Heart left ventricle (tissue), 16 donors: ENCODE measurements at regions not wholly inside any gene's neighbourhood (a gene's known extent, or its start where the extent isn't known, plus 50 kb on each side); places are given as distances from the start of the nearest gene placed in this dataset.

Experiments
- ATAC-seq, 4 donors: fragments of 200-7000 bp; cut with Tn5 transposase; one replicate each; pipeline ENCODE4 v1.9.1; 2020 to 2022; ENCODE audit warnings: moderate library complexity in 4 of 4, mild to moderate bottlenecking in 3 of 4, moderate number of reproducible peaks in 1 of 4
- DNase-seq, 5 donors: peaks; one replicate each; pipeline ENCODE4 v3.0.0-alpha.2; 2020
- H3K27ac ChIP-seq, 12 donors: fragments of 200-600 bp; sonication (generic) in 4 of 12; one replicate each; pipeline versions ENCODE4 v1.5.0 to v1.8.0; 2016 to 2022; ENCODE audit warnings: mild to moderate bottlenecking in 2 of 12
- H3K27me3 ChIP-seq, 9 donors: fragments of 200-600 bp; sonication (generic) in 2 of 9; one replicate each; pipeline versions ENCODE4 v1.5.1 to v1.8.0; 2016 to 2022; ENCODE audit warnings: mild to moderate bottlenecking in 3 of 9
- H3K36me3 ChIP-seq, 9 donors: fragments of 200-600 bp; sonication (generic) in 2 of 9; one replicate each; pipeline versions ENCODE4 v1.5.0 to v1.8.0; 2018 to 2022; ENCODE audit warnings: mild to moderate bottlenecking in 2 of 9
- H3K4me1 ChIP-seq, 12 donors: fragments of 200-600 bp; sonication (generic) in 4 of 12; one replicate each; pipeline versions ENCODE4 v1.5.0 to v1.8.0; 2016 to 2022; ENCODE audit warnings: mild to moderate bottlenecking in 3 of 12
- H3K4me3 ChIP-seq, 12 donors: fragments of 200-600 bp; sonication (generic) in 4 of 12; one replicate each; pipeline versions ENCODE4 v1.5.0 to v1.8.0; 2017 to 2022; ENCODE audit warnings: mild to moderate bottlenecking in 9 of 12, moderate library complexity in 4 of 12
- H3K9me3 ChIP-seq, 12 donors: fragments of 200-600 bp; sonication (generic) in 4 of 12; one replicate each; pipeline versions ENCODE4 v1.5.0 to v1.8.0; 2016 to 2022; ENCODE audit warnings: mild to moderate bottlenecking in 1 of 12
- CTCF ChIP-seq, 12 donors: fragments of 200-600 bp; sonication (generic) in 4 of 12; IDR thresholded peaks; one replicate each; pipeline versions ENCODE4 v1.5.0 to v1.8.0; 2018 to 2022; ENCODE audit warnings: antibody characterized with exemption in 12 of 12, mild to moderate bottlenecking in 5 of 12
- POLR2A ChIP-seq, 2 donors: fragments of 450-650 bp; IDR thresholded peaks; one replicate each; pipeline ENCODE4 v1.6.1; 2017; ENCODE audit warnings: antibody characterized with exemption in 2 of 2, mild to moderate bottlenecking in 2 of 2, moderate library complexity in 2 of 2
- WGBS, 4 donors: extraction: QIAGEN DNeasy Blood & Tissue Kit in 2 of 4; methylation state at CpG; one replicate each; pipeline versions ENCODE4 v1.1.5 to v1.1.7; 2013 to 2018; 5-methylcytosine and 5-hydroxymethylcytosine counted together
- intact Hi-C, 10 donors: fragments of 100-400 bp; cut with DNase I; formaldehyde crosslinking; loops; one replicate each; pipeline versions ENCODE4 v1.11.1 to v1.14.2; 2022
- donor health status: ischemic (EF 13 %, LVEDD 7.1; RV severe dilation, severe dysfunction).
- donor health status: healthy with polysubstance abuse.
- donor health status: DM: no; HTN: yes; CAD: no.
- donor health status: DM: no; HTN: no; CAD: no.
- donor health status: ischemic (EF 25% LVEDD 6.9; RV normal size, moderate dysfunction).
- donor health status: ischemic (EF 25% LVEDD 5.7; RV mildly dilated, moderate dysfunction).
- donor health status: healthy.
- donor health status: DM: yes; HTN: yes; CAD: no.
- donor health status: ischemic (EF 35%, LVEDD 5.7; RV mildly dilated, moderate dysfunction).
- donor health status: nonischemic (EF 11% LVEDD 7.7; RV severe dilation, severe dysfunction).
- donor health status: DM: yes; HTN: yes; CAD: no.
- donor health status: PGD.
- donor health status: ischemic (EF 29% LVEDD 5.4; RV normal size, mild dysfunction).
- donor health status: nonischemic (EF 23%, LVEDD 6.1; RV moderate dilation, normal function).

GRCh38 chr13:37442996-37443395 is 155.6 kb downstream of the POSTN start:
- intact Hi-C loops, result no loop called here
- 91 to 98% (median 96%) methylated on average over 1 of the region's 1 CpG for WGBS, 4 donors

GRCh38 chr13:37435881-37436280 is 162.7 kb downstream of the POSTN start:
- Histone ChIP-seq H3K27ac (no peak overlapping the region), H3K9me3 (peaks cover 0 to 8% (median 0%) of the 10 kb centered on the region in 12 donors), H3K36me3 (no peaks in the 10 kb centered on the region), H3K27me3 (no peaks in the 10 kb centered on the region), H3K4me1 (no peaks in the 10 kb centered on the region), H3K4me3 (no peak overlapping the region)
- TF ChIP-seq POLR2A (IDR thresholded peaks at IDR 0.05) (no peak), CTCF (IDR thresholded peaks at IDR 0.05) (no peak)
- intact Hi-C loops, result loop anchor here in 1 of 10 donors (10.0 kb wide), 1 partner anchor 321 kb away; no protein-coding TSS in a partner anchor
- 77 to 85% (median 84%) methylated on average over 1 of the region's 1 CpG for WGBS, 4 donors
- DNase-seq, result no peak
- ATAC-seq, result no peak

More at GRCh38 chr13:37442996-37443395, 155.6 kb downstream of the POSTN start:
- H3K27me3 ChIP-seq, result no peaks in the 10 kb centered on the region
- TF ChIP-seq POLR2A (IDR thresholded peaks at IDR 0.05), result no peak
- TF ChIP-seq CTCF (IDR thresholded peaks at IDR 0.05), result no peak
- peaks cover 0 to 5% (median 0%) of the 10 kb centered on the region in 12 donors for H3K9me3 ChIP-seq
- no peak overlapping the region for H3K4me3 ChIP-seq
- H3K4me1 ChIP-seq, result no peaks in the 10 kb centered on the region
- DNase-seq, result no peak
- ATAC-seq, result no peak
- no peak overlapping the region for H3K27ac ChIP-seq
- no peaks in the 10 kb centered on the region for H3K36me3 ChIP-seq

GRCh38 chr13:37433086-37433485 is 165.5 kb downstream of the POSTN start:
- Histone ChIP-seq H3K27ac (no peak overlapping the region), H3K36me3 (no peaks in the 10 kb centered on the region), H3K4me3 (no peak overlapping the region), H3K9me3 (peaks cover 0 to 8% (median 0%) of the 10 kb centered on the region in 12 donors), H3K27me3 (no peaks in the 10 kb centered on the region), H3K4me1 (peaks cover 0 to 5% (median 0%) of the 10 kb centered on the region in 12 donors)
- ATAC-seq (no peak), DNase-seq (no peak)
- no peak for TF ChIP-seq POLR2A (IDR thresholded peaks at IDR 0.05)
- TF ChIP-seq CTCF (IDR thresholded peaks at IDR 0.05), result no peak
- WGBS, 4 donors, result 88 to 95% (median 92%) methylated on average over 1 of the region's 1 CpG
- intact Hi-C loops, result loop anchor here in 1 of 10 donors (10.0 kb wide), 1 partner anchor 318 kb away; no protein-coding TSS in a partner anchor

DNA sequence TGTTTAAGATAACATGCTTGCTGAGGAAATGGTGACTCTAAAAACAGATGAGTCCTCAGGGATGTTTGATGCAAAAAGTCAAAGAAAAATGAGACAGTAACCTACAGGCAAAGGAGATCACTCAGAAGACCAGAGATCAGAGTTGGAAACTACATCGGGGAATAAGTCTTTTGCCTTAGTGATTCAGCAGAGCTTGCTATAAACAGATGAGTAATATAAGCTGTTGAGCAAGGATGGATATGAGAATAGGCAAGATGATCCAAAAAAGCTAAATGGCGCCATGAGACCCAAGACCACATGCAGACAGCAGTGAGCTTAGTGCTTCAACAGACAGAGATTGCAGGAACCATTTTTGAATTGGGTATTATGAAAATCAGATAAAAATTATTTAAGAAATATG is 168.6 kb downstream of the POSTN start:
- H3K27me3 ChIP-seq, result no peaks in the 10 kb centered on the region
- intact Hi-C loops, result loop anchor here in 1 of 10 donors (10.0 kb wide), 1 partner anchor 315 kb away; no protein-coding TSS in a partner anchor
- WGBS, 4 donors, result 89 to 95% (median 92%) methylated on average over 2 of the region's 2 CpGs
- H3K4me3 ChIP-seq, result no peak overlapping the region
- no peak for TF ChIP-seq POLR2A (IDR thresholded peaks at IDR 0.05)
- TF ChIP-seq CTCF (IDR thresholded peaks at IDR 0.05), result no peak
- H3K27ac ChIP-seq, result no peak overlapping the region
- no peaks in the 10 kb centered on the region for H3K36me3 ChIP-seq
- H3K9me3 ChIP-seq, result peaks cover 0 to 7% (median 0%) of the 10 kb centered on the region in 12 donors
- DNase-seq (no peak), ATAC-seq (no peak)
- H3K4me1 ChIP-seq, result peaks cover 0 to 12% (median 0%) of the 10 kb centered on the region in 12 donors
